NT2/D1 (cell line): ENCODE measurements at regions not wholly inside any gene's neighbourhood (a gene's known extent, or its start where the extent isn't known, plus 50 kb on each side); places are given as distances from the start of the nearest gene placed in this dataset.

Experiments used
- DNase-seq: peaks from one replicate; pipeline ENCODE4 v3.0.0-alpha.2; 2011; ENCODE audit warnings: low read depth, low spot score
- H3K27me3 ChIP-seq: 2 replicates; pipeline ENCODE4 v1.6.0; 2011; ENCODE audit warnings: mild to moderate bottlenecking; ENCODE audit not compliant: insufficient read length, insufficient read depth
- H3K36me3 ChIP-seq: 2 replicates; pipeline ENCODE4 v1.6.1; 2011; ENCODE audit warnings: mild to moderate bottlenecking, low read length, mixed read lengths; ENCODE audit not compliant: insufficient read depth, insufficient read length
- H3K4me1 ChIP-seq: 2 replicates; pipeline ENCODE4 v1.5.1; 2011; ENCODE audit not compliant: insufficient read depth, insufficient read length
- H3K4me3 ChIP-seq: 2 replicates; pipeline ENCODE4 v1.5.1; 2011; ENCODE audit warnings: low read depth; ENCODE audit not compliant: insufficient read length
- H3K9ac ChIP-seq: 2 replicates; pipeline ENCODE4 v1.6.0; 2011; ENCODE audit warnings: low read depth; ENCODE audit not compliant: insufficient read length
- H3K9me3 ChIP-seq: 2 replicates; pipeline ENCODE4 v1.5.1; 2011; ENCODE audit warnings: mild to moderate bottlenecking, low read length; ENCODE audit not compliant: insufficient read depth
- SUZ12 ChIP-seq: IDR thresholded peaks from 2 replicates; pipeline ENCODE4 v1.6.1; 2011; ENCODE audit not compliant: insufficient read length, insufficient read depth; ENCODE audit errors: extremely low read depth
- YY1 ChIP-seq: IDR thresholded peaks from 2 replicates; pipeline ENCODE4 v1.6.1; 2011; ENCODE audit not compliant: insufficient read length, insufficient read depth
- ZNF274 ChIP-seq: IDR thresholded peaks from 2 replicates; pipeline ENCODE4 v1.6.1; 2011; ENCODE audit warnings: mild to moderate bottlenecking, low read depth, low read length

DNA sequence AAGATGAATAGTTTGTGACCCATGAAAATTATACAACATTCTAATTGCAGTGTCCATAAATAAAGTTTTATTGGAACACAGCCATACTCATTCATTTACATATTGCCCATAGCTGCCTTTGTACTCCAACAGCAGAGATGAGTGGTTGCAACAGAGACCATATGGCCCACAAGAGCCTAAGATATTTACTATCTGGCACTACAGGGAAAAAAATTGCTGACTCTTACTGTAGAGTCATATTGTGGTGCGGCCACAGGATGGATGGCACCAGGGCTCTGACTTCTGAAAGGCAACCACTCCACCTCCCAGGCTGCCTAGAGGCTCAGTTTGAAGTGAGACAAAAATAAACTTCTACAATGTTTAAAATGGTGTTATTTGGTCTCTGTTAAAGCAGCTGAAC is 404.0 kb upstream of the ATP5MC3 start:
- no peak for DNase-seq
- Histone ChIP-seq H3K27me3 (no peaks in the 10 kb centered on the region), H3K9ac (no peak overlapping the region), H3K4me1 (no peaks in the 10 kb centered on the region), H3K4me3 (no peak overlapping the region), H3K9me3 (no peaks in the 10 kb centered on the region), H3K36me3 (no peaks in the 10 kb centered on the region)
- TF ChIP-seq SUZ12 (no peak), ZNF274 (no peak), YY1 (no peak)

GRCh38 chr2:175580652-175581051 is 399.1 kb upstream of the ATP5MC3 start:
- Histone ChIP-seq H3K36me3 (no peaks in the 10 kb centered on the region), H3K4me1 (peaks cover 5% of the 10 kb centered on the region), H3K9ac (no peak overlapping the region), H3K4me3 (no peak overlapping the region), H3K9me3 (no peaks in the 10 kb centered on the region), H3K27me3 (no peaks in the 10 kb centered on the region)
- TF ChIP-seq YY1 (no peak), ZNF274 (no peak), SUZ12 (no peak)
- no peak for DNase-seq

DNA sequence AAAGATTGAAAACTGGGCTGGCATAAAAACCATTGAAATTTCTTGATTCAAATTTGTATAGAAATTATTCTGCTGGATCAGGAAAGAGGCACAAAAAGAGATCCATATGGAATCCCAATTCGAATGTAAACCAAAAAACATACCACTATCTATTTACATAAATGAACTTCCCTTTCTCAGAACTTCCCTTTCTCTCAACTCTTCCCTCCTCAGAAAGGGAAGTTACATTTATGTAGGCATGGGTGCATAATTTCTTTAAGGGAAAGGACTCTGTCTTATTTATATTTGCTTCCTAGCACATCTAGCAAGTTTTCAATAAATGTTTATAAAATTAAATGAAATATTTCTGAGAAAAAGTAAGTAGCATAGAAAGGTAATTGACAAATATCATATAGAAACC is 398.1 kb upstream of the ATP5MC3 start:
- Histone ChIP-seq H3K9ac (no peak overlapping the region), H3K27me3 (no peaks in the 10 kb centered on the region), H3K4me1 (peaks cover 5% of the 10 kb centered on the region), H3K36me3 (no peaks in the 10 kb centered on the region), H3K4me3 (no peak overlapping the region), H3K9me3 (no peaks in the 10 kb centered on the region)
- TF ChIP-seq SUZ12 (no peak), ZNF274 (no peak)
- no peak for DNase-seq

GRCh38 chr2:175577368-175577970 is 396.0 kb upstream of the ATP5MC3 start:
- no peak for TF ChIP-seq SUZ12
- no peak for TF ChIP-seq ZNF274
- TF ChIP-seq YY1: no peak
- H3K9me3 ChIP-seq: no peaks in the 10 kb centered on the region
- H3K36me3 ChIP-seq: no peaks in the 10 kb centered on the region
- no peak for DNase-seq
- H3K9ac ChIP-seq: no peak overlapping the region
- H3K4me1 ChIP-seq: peaks cover 5% of the 10 kb centered on the region
- no peak overlapping the region for H3K4me3 ChIP-seq
- no peaks in the 10 kb centered on the region for H3K27me3 ChIP-seq

GRCh38 chr2:175576875-175577274 is 395.4 kb upstream of the ATP5MC3 start:
- Histone ChIP-seq H3K4me3 (no peak overlapping the region), H3K27me3 (no peaks in the 10 kb centered on the region), H3K9me3 (no peaks in the 10 kb centered on the region), H3K9ac (no peak overlapping the region), H3K36me3 (no peaks in the 10 kb centered on the region), H3K4me1 (peaks cover 5% of the 10 kb centered on the region)
- no peak for TF ChIP-seq ZNF274
- TF ChIP-seq SUZ12: no peak
- no peak for TF ChIP-seq YY1
- DNase-seq: no peak

DNA sequence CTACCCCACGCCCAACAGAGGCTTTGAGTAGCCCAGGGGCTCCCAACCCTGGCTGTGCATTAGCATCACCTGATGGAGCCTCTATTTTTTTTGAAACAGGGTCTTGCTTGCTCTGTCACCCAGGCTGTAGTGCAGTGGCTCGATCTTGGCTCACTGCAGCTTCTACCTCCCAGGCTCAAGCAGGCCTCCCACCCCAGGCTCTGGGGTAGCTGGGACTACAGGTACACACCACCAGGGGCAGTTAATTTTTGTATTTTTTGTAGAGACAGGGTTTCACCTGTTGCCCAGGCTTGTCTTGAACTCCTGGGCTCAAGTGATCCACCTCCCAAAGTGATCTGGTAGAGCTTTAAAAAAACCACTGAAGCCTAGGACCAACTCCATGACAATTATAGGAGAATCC is 394.8 kb upstream of the ATP5MC3 start:
- Histone ChIP-seq H3K4me3 (no peak overlapping the region), H3K27me3 (no peaks in the 10 kb centered on the region), H3K9me3 (no peaks in the 10 kb centered on the region)

GRCh38 chr2:175575346-175576258 is 394.1 kb upstream of the ATP5MC3 start:
- TF ChIP-seq ZNF274: no peak
- no peak for TF ChIP-seq YY1
- no peak for TF ChIP-seq SUZ12
- H3K9me3 ChIP-seq: no peaks in the 10 kb centered on the region
- DNase-seq: no peak
- no peaks in the 10 kb centered on the region for H3K27me3 ChIP-seq
- H3K36me3 ChIP-seq: no peaks in the 10 kb centered on the region
- no peak overlapping the region for H3K9ac ChIP-seq
- peaks cover 5% of the 10 kb centered on the region for H3K4me1 ChIP-seq
- no peak overlapping the region for H3K4me3 ChIP-seq

More for the DNA sequence above, 394.8 kb upstream of the ATP5MC3 start:
- Histone ChIP-seq H3K9ac (no peak overlapping the region), H3K4me1 (peaks cover 5% of the 10 kb centered on the region), H3K36me3 (no peaks in the 10 kb centered on the region)
- TF ChIP-seq ZNF274 (no peak), YY1 (no peak), SUZ12 (no peak)
- DNase-seq: no peak
